Cardiac muscle cell (in vitro differentiated cells and primary cell): ENCODE measurements at regions not wholly inside any gene's neighbourhood (a gene's known extent, or its start where the extent isn't known, plus 50 kb on each side); places are given as distances from the start of the nearest gene placed in this dataset.

Source experiments
- DNase-seq, 2 donors: peaks; one replicate each; pipeline versions ENCODE4 v3.0.0 to v3.0.0-alpha.2; 2010 to 2017; ENCODE audit warnings: low read depth in 1 of 2, low spot score in 1 of 2
- H3K27ac ChIP-seq: fragments of 200-600 bp; sonication (generic); 2 replicates; pipeline ENCODE4 v1.5.1; 2016
- H3K27me3 ChIP-seq: fragments of 200-600 bp; sonication (generic); 2 replicates; pipeline ENCODE4 v1.6.0; 2016; ENCODE audit warnings: control low read depth
- H3K36me3 ChIP-seq: fragments of 200-600 bp; sonication (generic); 2 replicates; pipeline ENCODE4 v1.5.1; 2016; ENCODE audit warnings: control low read depth
- H3K4me1 ChIP-seq: fragments of 200-600 bp; sonication (generic); 2 replicates; pipeline ENCODE4 v1.8.1; 2017; ENCODE audit warnings: low read depth, mild to moderate bottlenecking, mixed run types
- H3K4me3 ChIP-seq: fragments of 200-600 bp; sonication (generic); 2 replicates; pipeline ENCODE4 v1.5.1; 2016; ENCODE audit warnings: mild to moderate bottlenecking
- H3K9me3 ChIP-seq: fragments of 200-600 bp; sonication (generic); 2 replicates; pipeline ENCODE4 v1.5.1; 2017; ENCODE audit warnings: low read depth, mild to moderate bottlenecking, control low read depth
- CTCF ChIP-seq: IDR thresholded peaks from 2 replicates; pipeline ENCODE4 v1.5.1; 2012; ENCODE audit warnings: low read depth, mild to moderate bottlenecking, low read length

GRCh38 chr10:124200011-124200410, 106.6 kb upstream of the CHST15 start:
- H3K4me3 ChIP-seq = no peak overlapping the region
- no peaks in the 10 kb centered on the region for H3K36me3 ChIP-seq
- no peak for DNase-seq
- TF ChIP-seq CTCF = no peak
- H3K27ac ChIP-seq = no peak overlapping the region
- H3K9me3 ChIP-seq = no peaks in the 10 kb centered on the region
- no peaks in the 10 kb centered on the region for H3K4me1 ChIP-seq
- H3K27me3 ChIP-seq = no peaks in the 10 kb centered on the region

GRCh38 chr10:124198871-124199270, 105.5 kb upstream of the CHST15 start:
- H3K36me3 ChIP-seq = no peaks in the 10 kb centered on the region
- H3K4me1 ChIP-seq = no peaks in the 10 kb centered on the region
- no peak overlapping the region for H3K27ac ChIP-seq
- TF ChIP-seq CTCF = no peak
- no peak for DNase-seq
- no peaks in the 10 kb centered on the region for H3K9me3 ChIP-seq
- no peaks in the 10 kb centered on the region for H3K27me3 ChIP-seq
- H3K4me3 ChIP-seq = no peak overlapping the region

GRCh38 chr10:124198125-124198501, 104.7 kb upstream of the CHST15 start:
- Histone ChIP-seq H3K27ac (no peak overlapping the region), H3K27me3 (no peaks in the 10 kb centered on the region)

GRCh38 chr10:124197371-124198124, 104.2 kb upstream of the CHST15 start:
- DNase-seq = no peak
- Histone ChIP-seq H3K36me3 (no peaks in the 10 kb centered on the region), H3K27me3 (no peaks in the 10 kb centered on the region), H3K27ac (no peak overlapping the region), H3K9me3 (no peaks in the 10 kb centered on the region), H3K4me3 (no peak overlapping the region), H3K4me1 (no peaks in the 10 kb centered on the region)
- no peak for TF ChIP-seq CTCF

More at GRCh38 chr10:124198125-124198501, 104.7 kb upstream of the CHST15 start:
- no peak overlapping the region for H3K4me3 ChIP-seq
- no peak for TF ChIP-seq CTCF
- H3K4me1 ChIP-seq = no peaks in the 10 kb centered on the region
- DNase-seq = no peak
- H3K36me3 ChIP-seq = no peaks in the 10 kb centered on the region
- H3K9me3 ChIP-seq = no peaks in the 10 kb centered on the region

GRCh38 chr10:124196659-124197058, 103.3 kb upstream of the CHST15 start:
- no peak for DNase-seq
- no peak for TF ChIP-seq CTCF
- Histone ChIP-seq H3K27ac (no peak overlapping the region), H3K36me3 (no peaks in the 10 kb centered on the region), H3K4me3 (no peak overlapping the region), H3K9me3 (no peaks in the 10 kb centered on the region), H3K27me3 (no peaks in the 10 kb centered on the region), H3K4me1 (no peaks in the 10 kb centered on the region)
